CD4-positive, alpha-beta T cell treated with Interleukin-2 at 100 ng/mL for 4 hours (primary cell): ENCODE measurements at regions not wholly inside any gene's neighbourhood (a gene's known extent, or its start where the extent isn't known, plus 50 kb on each side); places are given as distances from the start of the nearest gene placed in this dataset.

Experiments
- DNase-seq: peaks from one replicate; pipeline ENCODE4 v3.0.0-alpha.2; 2020; ENCODE audit warnings: low spot score

DNA sequence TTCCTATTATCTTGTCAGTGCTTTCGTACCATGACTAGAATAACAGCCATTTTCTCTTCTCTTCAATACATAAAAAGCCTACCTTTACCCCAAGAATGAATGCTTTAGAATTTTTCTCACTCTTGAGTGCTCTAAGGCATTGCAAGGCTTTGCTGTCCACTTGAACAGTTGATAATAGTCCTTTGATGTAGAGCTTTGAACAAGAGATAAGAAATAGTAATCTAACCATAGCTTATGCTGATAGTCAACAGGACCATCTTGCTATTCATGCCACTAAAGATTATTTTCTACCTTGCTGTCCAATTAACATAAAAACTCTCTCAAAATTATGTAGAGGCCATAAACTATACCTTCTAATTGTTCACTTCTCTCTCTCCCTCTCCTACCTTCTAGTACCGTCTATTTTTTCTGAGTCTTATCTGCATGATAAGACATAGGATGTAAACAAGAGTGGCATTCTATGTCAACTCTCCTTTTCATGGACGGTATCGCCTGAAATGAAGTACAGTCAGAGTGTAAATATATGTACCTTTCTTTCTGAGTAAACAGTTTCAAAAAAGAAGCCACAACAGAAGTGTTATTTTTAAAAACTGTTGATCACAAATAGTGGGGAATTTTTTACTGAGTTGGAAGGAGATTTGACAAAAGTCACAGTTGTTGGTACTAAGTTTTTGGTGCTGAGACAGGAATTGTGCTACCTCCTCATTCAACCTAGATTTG, 297.9 kb downstream of the NDFIP2 start:
- no peak for DNase-seq

DNA sequence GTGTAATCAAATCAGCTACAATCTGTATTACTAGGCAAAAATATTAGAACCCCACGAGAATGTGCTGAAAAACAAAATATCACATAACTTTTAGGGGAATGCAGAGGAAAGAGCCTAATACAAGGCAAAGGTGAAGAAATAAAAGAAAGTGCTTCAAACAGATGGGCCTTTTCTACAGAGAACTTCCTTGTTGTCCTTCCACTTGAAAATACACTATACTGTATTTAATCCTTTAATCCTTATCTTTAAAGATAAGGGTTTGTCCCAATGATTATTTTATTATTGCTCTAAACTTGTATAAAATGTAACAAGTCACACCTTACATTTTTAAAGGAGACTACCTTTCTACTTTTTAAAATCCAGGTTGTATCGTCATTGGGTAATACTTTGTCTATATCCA, 296.5 kb downstream of the NDFIP2 start:
- no peak for DNase-seq

DNA sequence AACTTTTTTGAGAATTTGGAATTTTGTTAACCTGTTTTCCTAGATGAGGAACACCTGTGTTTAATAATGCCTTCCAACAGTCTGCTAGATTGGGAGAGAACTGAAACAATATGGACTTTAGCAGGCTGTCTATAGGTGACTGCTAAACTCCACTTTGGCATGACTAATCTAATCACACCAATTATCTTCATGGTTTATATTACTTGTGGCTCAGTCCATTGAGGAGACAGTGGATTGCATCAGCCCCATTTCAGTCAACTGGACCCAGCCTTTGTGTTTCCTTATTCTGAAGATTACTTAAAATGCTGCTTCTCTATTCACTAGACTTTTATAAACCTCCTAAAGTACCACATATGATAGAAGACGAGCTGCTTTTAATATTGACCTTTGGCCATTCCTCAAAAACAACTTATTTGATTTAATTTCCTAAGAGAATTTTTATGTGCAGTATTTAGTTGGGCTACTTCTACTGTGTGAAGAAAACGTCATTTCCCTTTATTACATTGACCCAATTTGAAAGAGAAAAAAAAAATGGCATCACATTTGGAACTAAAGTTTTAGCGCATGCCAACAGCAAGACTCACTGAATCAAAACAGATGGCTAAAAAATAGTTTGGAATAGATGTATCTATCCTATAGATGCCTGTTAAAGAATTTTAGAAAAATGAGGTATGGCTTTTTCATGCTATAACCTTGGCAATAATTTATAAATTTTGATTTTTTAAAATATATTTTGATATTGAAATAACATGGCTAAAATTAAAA, 295.8 kb downstream of the NDFIP2 start:
- DNase-seq = no peak

DNA sequence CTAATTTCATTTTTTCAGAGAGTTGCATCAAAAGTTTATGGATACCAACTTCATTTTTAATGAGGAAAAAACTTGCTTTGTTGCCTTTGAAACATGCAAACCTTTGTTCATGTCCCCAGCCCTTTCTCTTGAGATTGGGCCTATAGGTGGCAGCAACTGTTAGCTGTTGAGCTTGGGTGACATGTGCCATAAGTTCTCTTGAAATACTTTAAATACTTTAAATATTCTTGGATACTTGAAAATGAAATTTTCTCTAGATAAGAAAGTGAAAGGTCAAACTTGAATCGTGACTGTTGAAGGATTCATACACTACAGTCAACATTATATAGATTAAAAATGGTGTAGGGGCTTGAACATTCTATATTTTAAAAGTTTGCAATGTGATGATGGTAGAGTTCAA, 294.9 kb downstream of the NDFIP2 start:
- DNase-seq = no peak

DNA sequence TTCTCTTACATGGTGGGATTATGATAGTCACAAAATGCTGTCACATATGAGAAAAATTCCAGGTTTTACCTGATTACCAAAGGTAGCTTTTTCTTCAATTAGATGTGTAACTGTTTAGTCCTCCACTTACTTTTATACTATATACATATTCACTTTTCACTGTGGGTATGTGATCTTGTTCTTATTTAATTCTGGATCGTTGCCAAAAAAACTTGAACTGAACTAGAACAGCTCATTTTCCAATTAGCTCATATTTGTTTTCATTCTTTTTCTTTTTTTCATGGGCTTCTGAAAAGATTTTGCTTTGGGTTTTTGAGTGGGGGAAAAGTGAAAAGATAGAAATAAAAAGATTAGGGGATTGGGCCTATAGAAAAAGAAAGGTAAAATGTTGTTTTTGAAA, 291.9 kb downstream of the NDFIP2 start:
- no peak for DNase-seq

DNA sequence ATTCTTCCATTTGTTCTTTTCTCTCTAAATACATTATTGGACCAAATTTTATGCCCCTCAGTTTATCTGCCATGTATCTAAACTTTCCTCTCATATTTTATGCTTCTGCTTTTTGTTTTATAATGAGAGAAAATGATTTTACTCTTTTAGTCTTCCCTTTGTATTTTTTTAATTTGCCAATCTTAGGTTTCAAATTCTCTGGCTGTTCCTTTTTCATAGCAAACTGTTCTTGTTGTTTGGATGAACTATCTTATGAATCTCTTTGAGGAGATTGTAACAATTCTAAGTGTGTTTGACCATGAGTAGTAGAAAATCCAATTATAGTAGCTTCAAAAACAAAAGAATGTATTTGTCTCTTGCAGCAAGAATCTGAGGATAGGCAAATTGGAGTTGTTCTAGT, 290.5 kb downstream of the NDFIP2 start:
- DNase-seq = no peak

DNA sequence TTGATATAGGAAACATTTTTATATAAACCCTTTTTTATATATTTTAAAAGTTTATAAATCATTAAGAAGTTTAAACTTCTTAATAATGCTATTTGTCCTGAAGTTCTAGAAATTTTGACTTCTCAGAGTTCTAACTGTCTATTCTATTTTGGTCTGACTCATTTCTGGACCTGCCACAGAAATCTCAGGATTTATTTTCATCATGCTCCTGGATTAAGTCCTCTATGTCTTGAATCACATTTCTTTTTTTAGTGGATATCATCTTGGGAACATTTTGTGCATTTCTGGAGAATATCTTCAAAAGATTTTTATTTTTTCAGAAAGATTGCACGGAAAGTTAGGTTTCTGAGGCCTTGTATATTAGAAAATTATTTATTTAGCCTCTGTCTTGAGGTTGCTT, 289.1 kb downstream of the NDFIP2 start:
- no peak for DNase-seq

DNA sequence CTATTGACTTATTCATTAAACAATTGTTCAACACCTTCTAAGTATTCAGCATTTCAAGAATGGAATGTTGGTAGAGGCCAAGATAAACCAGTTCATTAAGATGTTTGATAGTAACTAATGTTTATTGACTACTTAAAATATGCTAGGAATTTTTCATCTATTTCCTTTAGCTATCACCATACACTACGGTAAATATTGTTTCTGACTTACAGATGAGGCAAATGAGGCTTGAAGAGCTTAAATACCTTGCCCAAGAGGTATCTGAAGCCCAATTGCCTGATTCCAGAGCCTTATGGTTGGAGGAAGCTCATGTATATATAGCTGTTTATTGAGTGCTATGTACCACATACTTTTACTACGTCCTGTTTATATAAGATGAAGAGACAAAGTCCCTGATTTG, 286.2 kb downstream of the NDFIP2 start:
- DNase-seq = no peak

DNA sequence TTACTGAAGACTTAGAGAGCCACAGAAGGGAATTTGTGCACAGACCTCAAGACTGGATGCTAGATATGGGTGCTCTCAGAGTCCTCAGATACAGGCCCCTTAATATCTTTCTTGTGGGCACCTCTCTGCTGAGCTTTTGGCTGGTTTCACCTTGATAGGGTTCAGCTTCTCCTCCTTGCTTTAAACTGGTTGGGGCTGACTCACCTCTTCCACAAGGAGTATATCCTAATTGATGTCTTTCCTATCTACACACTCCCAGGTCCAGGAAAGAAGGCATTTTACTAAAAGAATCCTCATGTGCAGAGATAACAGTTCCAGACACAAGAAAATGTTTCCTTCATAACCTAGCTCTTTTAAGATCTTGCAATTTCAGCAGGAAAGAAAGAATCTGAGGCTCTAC, 284.4 kb downstream of the NDFIP2 start:
- no peak for DNase-seq

DNA sequence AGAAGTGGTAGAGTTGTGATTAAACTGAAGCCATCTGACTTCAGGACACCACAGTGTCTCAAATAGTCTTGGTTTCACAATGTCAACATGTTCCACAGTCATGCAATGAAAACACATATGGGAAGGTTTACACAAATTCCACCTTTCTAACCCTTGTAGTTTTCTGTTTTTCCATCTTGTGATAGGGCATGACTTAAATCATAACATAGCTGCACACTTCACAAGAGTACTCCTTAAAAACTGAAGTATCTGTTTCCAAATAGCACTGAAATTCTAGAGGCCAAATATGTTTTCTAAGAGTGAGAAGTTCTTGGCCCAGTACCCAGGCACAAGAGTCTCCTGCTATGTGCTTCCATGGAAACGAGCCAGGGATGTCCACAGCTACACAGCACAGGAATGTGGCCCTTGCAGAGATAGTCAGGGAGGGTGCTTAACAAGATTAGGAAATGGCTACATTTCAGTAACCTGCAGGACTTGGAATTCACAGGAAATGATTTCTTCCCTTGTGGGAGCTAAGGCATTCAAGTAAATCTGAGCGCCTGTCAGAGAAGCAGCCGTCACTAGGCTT, 269.1 kb downstream of the NDFIP2 start:
- DNase-seq = no peak

DNA sequence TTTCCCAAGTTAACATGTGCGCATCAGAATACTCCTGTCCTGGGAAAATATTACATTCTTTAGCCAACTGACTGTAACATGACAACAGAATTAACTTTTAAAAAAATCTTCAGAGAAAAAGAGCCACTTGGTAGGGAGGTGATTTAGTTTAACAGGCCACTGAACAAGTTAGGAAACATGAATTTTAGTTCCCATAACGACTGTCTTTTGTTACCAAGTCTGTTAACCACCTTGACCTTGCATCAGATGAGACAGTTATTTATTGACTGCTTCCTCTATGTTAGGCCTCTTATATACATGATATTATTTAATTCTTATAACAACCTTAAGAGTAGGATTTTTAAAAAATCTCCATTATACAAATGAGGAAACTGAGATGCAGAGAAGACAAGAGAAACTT, 268.6 kb downstream of the NDFIP2 start:
- DNase-seq = no peak

DNA sequence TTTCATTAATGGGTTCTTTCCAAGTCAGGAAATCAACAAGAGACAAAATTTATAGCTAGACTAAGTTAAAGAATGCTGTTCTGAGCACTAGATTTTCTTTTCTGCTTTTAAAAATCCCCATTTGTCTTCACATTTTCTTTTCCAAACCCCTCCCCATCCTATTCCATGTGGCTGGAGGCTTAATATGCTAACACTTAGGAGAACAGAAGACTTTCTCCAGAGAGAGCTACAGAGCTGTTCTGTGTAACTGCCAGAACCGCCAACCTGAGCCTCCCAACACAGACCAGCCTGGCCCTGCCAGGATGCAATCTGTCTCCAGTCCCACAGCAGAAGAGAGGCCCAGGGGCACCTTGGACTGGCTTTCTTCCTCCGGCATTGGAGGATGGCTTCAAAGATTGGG, 264.1 kb downstream of the NDFIP2 start:
- no peak for DNase-seq

DNA sequence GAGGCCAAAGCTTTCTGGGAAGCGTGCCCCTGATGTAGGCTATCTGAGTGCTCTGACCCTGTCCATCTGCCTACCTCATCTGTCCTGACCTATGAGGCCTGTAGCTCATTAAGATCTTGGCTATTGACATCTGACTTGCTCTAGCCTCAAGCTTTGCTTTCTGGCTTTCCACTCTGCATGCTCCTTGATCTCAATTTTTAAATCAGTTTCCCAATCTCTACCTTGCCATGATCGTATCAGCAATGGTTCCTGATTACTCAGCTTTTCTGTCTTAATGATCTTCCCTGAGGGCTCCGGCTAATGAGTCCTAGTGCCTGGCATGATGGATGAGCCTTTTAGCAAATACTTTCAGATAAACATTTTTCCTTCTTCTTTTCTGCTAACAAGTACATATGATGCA, 262.0 kb downstream of the NDFIP2 start:
- no peak for DNase-seq

DNA sequence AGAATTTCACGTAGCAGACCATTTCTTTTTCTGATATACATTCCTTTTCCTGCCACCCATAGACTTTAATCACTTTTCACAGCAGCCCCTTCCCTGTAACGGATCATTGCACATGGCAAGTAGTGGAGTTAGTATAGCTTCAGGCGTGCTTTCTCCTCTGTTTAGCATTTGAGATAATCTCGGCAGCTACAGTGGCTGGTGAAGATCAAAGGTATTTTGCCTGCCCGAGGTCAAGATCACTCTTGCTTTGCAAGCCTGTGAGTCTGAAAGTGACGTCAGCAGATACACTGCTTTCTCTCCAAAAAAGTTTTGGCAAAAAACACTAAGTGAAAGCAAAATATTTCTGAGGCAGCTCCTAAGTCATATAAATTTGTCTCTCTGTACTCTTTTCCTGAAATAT, 260.0 kb downstream of the NDFIP2 start:
- DNase-seq = no peak

DNA sequence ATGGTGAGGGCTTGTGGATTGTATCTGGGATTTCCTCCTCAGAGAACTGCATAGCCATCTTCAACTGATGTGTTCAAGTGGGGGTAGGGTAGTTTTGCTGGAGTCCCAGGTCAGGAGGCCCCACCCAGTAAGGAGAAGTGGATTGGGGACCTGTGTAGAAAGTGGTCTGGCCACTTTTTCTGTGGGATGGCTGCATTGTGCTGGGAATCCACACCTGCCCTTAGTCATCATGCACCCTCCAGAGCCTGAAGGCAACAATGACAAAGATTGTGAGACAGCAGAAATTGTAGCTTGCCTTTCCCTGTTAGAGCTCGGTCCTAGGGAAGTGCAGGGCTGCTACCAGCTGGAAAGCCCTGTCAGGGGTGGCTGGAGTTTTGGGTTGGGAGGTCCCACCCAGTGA, 255.4 kb downstream of the NDFIP2 start:
- DNase-seq = no peak

DNA sequence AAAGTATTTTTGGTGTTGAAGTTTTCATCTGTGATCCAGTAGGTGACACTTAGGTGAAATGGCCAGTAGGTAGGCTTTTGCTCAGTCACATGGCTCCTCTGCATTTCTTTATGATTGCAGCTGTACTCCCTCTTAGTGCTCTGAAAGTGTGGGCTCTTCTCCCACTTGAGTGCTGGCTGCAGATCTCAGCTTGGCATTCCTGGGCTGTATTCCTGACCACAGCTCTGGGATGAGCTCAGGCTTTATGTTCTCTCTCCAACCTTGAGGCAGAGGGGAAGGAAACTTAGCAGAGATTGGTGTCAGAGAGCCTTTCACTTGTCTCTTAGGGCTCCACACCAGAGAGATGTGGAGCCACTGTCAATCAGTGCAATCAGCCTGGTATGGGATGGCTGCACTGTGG, 254.3 kb downstream of the NDFIP2 start:
- no peak for DNase-seq

DNA sequence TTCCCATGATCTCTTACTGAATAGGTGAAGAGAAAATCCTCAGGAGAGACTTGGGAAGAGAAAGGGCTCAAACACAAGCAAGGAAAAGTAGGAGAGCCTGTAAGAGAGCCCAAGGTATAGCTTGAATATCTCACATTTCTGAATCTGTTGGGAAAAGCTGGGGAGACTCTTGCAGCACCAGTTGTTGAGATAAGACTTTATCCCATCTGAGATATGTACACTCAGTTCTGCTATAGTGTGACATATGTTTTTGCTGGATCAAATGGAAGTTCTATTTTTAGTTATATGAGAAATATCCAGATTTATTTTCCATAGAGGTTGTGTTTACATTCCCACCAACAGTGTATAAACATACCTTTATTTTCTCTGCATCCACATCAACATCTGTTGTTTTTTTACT, 246.1 kb downstream of the NDFIP2 start:
- DNase-seq = no peak

DNA sequence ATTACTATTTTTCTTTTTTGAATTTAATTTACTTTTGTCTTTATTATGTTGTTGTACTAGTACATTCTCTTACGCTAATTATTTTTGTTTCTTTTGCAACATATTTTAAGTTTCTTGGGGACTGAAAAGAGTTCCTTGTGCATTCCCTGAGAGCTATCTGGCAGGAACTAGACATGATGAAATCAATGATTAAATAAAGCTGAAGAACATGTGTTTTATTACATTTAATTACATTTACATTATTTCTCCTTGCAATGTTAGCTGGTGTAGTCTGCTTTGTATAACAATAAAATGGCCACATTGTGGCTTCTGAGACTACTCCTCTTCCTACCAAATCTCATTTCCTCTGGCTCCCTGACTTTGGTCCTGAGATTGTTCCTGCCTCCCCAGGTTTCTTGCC, 244.9 kb downstream of the NDFIP2 start:
- DNase-seq = no peak

DNA sequence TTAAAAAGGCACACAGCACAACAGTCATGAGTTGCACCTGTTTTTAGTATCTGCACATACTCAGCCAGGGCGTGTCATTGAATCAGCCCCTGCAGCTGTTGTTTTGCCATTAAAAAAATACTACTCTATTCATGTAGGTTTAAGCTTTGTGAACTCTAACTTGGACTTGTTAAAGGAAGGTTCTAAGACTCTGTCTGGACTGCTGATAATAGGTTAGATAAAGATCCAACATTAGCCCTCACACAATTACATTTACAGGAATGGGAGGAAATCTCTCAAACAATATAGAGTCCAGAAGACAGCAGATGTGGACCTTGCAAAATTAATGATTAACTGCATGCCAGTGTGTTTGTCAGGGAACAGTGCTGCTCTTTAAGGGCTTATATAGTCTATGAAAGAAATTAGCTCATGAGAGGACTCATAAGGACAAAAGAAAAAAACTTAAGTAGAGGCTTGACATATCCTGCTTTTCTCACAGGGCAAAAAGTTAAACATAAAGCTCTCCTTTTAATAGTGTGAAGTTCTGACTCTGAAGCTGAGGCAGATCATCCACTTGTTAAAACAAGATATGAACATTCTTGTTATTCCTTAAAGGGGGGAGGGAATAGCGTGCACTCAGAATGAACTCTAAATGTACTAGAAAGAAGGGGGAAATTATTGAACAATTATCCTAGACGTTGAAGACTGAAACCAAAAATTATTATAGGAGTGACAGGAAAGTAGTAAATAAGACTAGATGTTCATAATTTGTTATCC, 243.6 kb downstream of the NDFIP2 start:
- DNase-seq = no peak

DNA sequence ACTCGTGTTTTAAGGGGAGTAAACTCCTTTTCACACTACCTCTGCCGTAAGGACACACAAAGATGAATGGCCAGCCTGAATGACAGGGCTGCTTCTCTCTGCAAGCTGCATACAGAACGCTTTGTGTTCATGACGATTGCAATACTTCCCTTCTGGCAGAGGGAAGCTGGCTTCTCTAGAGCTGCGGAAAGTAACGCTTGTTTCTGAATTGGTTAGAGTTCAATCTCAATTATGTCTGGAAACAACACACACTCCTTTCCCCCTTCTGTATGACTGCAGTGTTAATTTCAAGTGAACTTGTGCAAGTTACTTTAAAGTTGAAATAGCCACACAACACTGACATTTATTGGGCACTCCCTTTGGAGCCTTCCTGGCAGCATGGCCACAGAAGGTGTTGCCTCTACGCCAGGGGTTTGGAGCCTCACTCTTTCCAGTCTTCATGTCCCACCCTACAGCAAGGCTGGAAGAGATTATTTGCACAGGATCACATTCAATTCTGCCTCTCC, 242.6 kb downstream of the NDFIP2 start:
- DNase-seq = no peak

DNA sequence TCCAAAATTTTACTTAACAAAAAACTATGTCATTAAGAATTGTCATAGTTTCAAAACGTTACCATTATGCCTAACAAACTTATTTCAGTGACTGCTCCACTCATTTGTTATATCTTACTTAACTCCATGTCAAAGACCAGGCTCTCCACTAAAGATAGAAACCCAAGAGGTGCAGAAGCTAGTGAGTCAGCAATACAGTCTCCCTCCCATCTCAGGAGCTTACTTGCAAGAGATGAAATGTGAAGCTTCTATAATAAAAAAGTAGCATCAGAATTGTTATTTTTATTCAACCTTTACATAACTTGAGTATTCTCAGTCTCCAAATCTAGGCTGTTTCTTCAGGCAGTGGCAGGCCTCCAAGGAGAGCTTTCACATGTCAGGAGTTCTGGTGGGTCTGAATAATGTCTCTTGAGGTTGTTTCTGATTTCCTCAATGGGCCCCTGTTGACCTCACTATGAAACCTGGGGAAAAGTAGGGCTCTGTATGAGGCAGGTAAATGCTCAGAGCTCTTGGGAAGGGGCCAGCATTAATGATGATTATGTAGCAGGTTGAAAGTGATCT, 242.0 kb downstream of the NDFIP2 start:
- no peak for DNase-seq

DNA sequence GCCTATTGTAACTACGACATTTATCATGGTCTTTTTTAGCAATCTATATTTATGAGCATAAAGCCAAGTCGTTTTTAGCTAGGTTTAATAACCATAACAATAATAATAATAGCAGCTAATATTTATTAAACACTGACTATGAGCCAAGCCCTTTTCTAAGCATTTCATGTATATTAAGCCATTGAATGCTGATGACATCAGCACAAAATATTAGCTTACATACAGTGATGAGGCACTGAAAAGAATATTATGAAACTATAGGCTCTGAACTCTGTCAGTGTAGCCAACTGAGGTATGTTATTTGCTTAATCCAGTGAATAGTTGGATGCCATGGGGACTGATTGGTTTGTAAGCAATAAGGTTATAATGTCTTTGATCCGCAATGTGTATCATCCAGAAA, 235.2 kb downstream of the NDFIP2 start:
- no peak for DNase-seq
